Adipocyte (in vitro differentiated cells): ENCODE measurements at regions not wholly inside any gene's neighbourhood (a gene's known extent, or its start where the extent isn't known, plus 50 kb on each side); places are given as distances from the start of the nearest gene placed in this dataset.
A peak's percentile ranks its signal among the peaks of the same experiment; 100 is the strongest.

Experiments used
- DNase-seq: peaks from one replicate; pipeline ENCODE4 v3.0.0-alpha.2; 2015; ENCODE audit warnings: low read depth
- H3K27me3 ChIP-seq: replicated peaks from 2 replicates; pipeline ENCODE4 v1.7.0; 2013; ENCODE audit warnings: mild to moderate bottlenecking, low read length, moderate library complexity; ENCODE audit not compliant: control insufficient read depth, insufficient read depth
- H3K36me3 ChIP-seq: 2 replicates; pipeline ENCODE4 v1.7.0; 2013; ENCODE audit warnings: low read length, mild to moderate bottlenecking, moderate library complexity; ENCODE audit not compliant: control insufficient read depth, insufficient read depth, severe bottlenecking
- H3K4me1 ChIP-seq: 2 replicates; pipeline ENCODE4 v1.7.0; 2013; ENCODE audit warnings: mild to moderate bottlenecking, low read length, moderate library complexity; ENCODE audit not compliant: control insufficient read depth, insufficient read depth
- H3K4me3 ChIP-seq: 2 replicates; pipeline ENCODE4 v1.7.0; 2013; ENCODE audit warnings: mild to moderate bottlenecking, low read length, moderate library complexity
- H3K9ac ChIP-seq: 2 replicates; pipeline ENCODE4 v1.7.0; 2013; ENCODE audit warnings: mild to moderate bottlenecking, low read length, moderate library complexity
- H3K9me3 ChIP-seq: 2 replicates; pipeline ENCODE4 v1.7.0; 2013; ENCODE audit warnings: mild to moderate bottlenecking, low read length, moderate library complexity; ENCODE audit not compliant: control insufficient read depth

- H3K4me1 ChIP-seq, result no peaks in the 10 kb centered on the region
- no peak overlapping the region for H3K9ac ChIP-seq
- DNase-seq, result peak; percentile 15
- no peak overlapping the region for H3K4me3 ChIP-seq
- peaks cover 9% of the 10 kb centered on the region for H3K9me3 ChIP-seq
- H3K36me3 ChIP-seq, result no peaks in the 10 kb centered on the region
- no peaks in the 10 kb centered on the region for H3K27me3 ChIP-seq
These were observed 96.2 kb upstream of the HAAO start for GRCh38 chr2:42888321-42889245.

GRCh38 chr2:42886921-42887320 is 94.5 kb upstream of the HAAO start:
- H3K9me3 ChIP-seq, result peaks cover 9% of the 10 kb centered on the region
- H3K4me1 ChIP-seq, result no peaks in the 10 kb centered on the region
- H3K36me3 ChIP-seq, result no peaks in the 10 kb centered on the region
- H3K9ac ChIP-seq, result no peak overlapping the region
- no peak overlapping the region for H3K4me3 ChIP-seq
- H3K27me3 ChIP-seq, result no peaks in the 10 kb centered on the region
- DNase-seq, result no peak

GRCh38 chr2:42882756-42883155 is 90.4 kb upstream of the HAAO start:
- Histone ChIP-seq H3K9me3 (no peaks in the 10 kb centered on the region), H3K36me3 (no peaks in the 10 kb centered on the region), H3K9ac (no peak overlapping the region), H3K27me3 (no peaks in the 10 kb centered on the region), H3K4me1 (peaks cover 4% of the 10 kb centered on the region), H3K4me3 (no peak overlapping the region)
- no peak for DNase-seq

GRCh38 chr2:42881732-42882131 is 89.3 kb upstream of the HAAO start:
- Histone ChIP-seq H3K27me3 (no peaks in the 10 kb centered on the region), H3K9me3 (no peaks in the 10 kb centered on the region), H3K9ac (no peak overlapping the region), H3K36me3 (no peaks in the 10 kb centered on the region), H3K4me3 (no peak overlapping the region), H3K4me1 (peaks cover 6% of the 10 kb centered on the region)
- no peak for DNase-seq

- Histone ChIP-seq H3K27me3 (no peaks in the 10 kb centered on the region), H3K4me1 (peaks cover 14% of the 10 kb centered on the region), H3K9me3 (no peaks in the 10 kb centered on the region), H3K4me3 (no peak overlapping the region), H3K9ac (no peak overlapping the region), H3K36me3 (no peaks in the 10 kb centered on the region)
- peak; percentile 46 for DNase-seq
These were observed 88.6 kb upstream of the HAAO start for GRCh38 chr2:42880738-42881690.

- no peak overlapping the region for H3K4me3 ChIP-seq
- peaks cover 23% of the 10 kb centered on the region for H3K4me1 ChIP-seq
- no peaks in the 10 kb centered on the region for H3K36me3 ChIP-seq
- H3K27me3 ChIP-seq, result no peaks in the 10 kb centered on the region
- H3K9ac ChIP-seq, result no peak overlapping the region
- no peaks in the 10 kb centered on the region for H3K9me3 ChIP-seq
- no peak for DNase-seq
These were observed 87.7 kb upstream of the HAAO start for GRCh38 chr2:42879913-42880737.

- Histone ChIP-seq H3K9me3 (no peaks in the 10 kb centered on the region), H3K27me3 (no peaks in the 10 kb centered on the region), H3K4me3 (no peak overlapping the region), H3K4me1 (peaks cover 32% of the 10 kb centered on the region), H3K36me3 (no peaks in the 10 kb centered on the region), H3K9ac (no peak overlapping the region)
- DNase-seq, result no peak
These were observed 86.8 kb upstream of the HAAO start for GRCh38 chr2:42879121-42879705.

- Histone ChIP-seq H3K27me3 (no peaks in the 10 kb centered on the region), H3K4me3 (no peak overlapping the region), H3K36me3 (no peaks in the 10 kb centered on the region), H3K4me1 (peaks cover 35% of the 10 kb centered on the region), H3K9me3 (no peaks in the 10 kb centered on the region), H3K9ac (no peak overlapping the region)
- DNase-seq, result no peak
These were observed 86.2 kb upstream of the HAAO start for GRCh38 chr2:42878581-42878980.

- DNase-seq, result no peak
- no peak overlapping the region for H3K9ac ChIP-seq
These were observed 85.6 kb upstream of the HAAO start for GRCh38 chr2:42877936-42878335.

GRCh38 chr2:42877511-42877910 is 85.1 kb upstream of the HAAO start:
- DNase-seq, result no peak
- no peaks in the 10 kb centered on the region for H3K36me3 ChIP-seq
- no peak overlapping the region for H3K4me3 ChIP-seq
- no peaks in the 10 kb centered on the region for H3K9me3 ChIP-seq
- peaks cover 46% of the 10 kb centered on the region for H3K4me1 ChIP-seq
- no peaks in the 10 kb centered on the region for H3K27me3 ChIP-seq
- no peak overlapping the region for H3K9ac ChIP-seq

More at GRCh38 chr2:42877936-42878335, 85.6 kb upstream of the HAAO start:
- H3K9me3 ChIP-seq, result no peaks in the 10 kb centered on the region
- H3K4me3 ChIP-seq, result no peak overlapping the region
- no peaks in the 10 kb centered on the region for H3K36me3 ChIP-seq
- H3K27me3 ChIP-seq, result no peaks in the 10 kb centered on the region
- peaks cover 41% of the 10 kb centered on the region for H3K4me1 ChIP-seq
